ENCODE measurements at regions not wholly inside any gene's neighbourhood (a gene's known extent, or its start where the extent isn't known, plus 50 kb on each side); places are given as distances from the start of the nearest gene placed in this dataset.

GRCh38 chr1:232464325-232464724 lies 165.6 kb downstream of the SIPA1L2 start:
- H3K4me3 ChIP-seq (ENCODE audit: low read length), result no peak overlapping the region
- TF ChIP-seq CTCF (conservative IDR thresholded peaks at IDR 0.05; ENCODE audit: low read depth, low read length), result no peak
- DNase-seq (ENCODE audit: low read depth), result no peak

GRCh38 chr1:232463225-232463624 lies 166.7 kb downstream of the SIPA1L2 start:
- no peak overlapping the region for H3K4me3 ChIP-seq (ENCODE audit: low read length)
- TF ChIP-seq CTCF (conservative IDR thresholded peaks at IDR 0.05; ENCODE audit: low read depth, low read length), result no peak
- no peak for DNase-seq (ENCODE audit: low read depth)

DNA sequence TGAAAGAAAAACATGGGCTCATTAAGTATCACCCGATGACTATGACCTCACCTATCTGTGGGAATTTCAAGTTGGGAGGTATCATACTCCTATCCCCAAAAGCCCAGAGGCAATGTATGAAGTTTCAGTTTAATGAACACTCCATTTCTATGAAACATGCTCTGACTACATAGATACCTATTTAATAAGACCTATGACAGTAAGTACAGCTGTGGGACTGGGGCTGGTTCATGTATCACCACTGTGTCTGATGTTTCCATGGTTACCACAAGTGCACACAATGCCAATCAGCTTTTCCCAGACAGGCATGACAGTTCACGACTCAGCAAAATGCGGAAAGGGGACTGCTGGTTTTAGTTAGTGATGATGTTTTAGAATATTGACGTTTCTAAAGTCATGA lies 167.7 kb downstream of the SIPA1L2 start:
- no peak overlapping the region for H3K4me3 ChIP-seq (ENCODE audit: low read length)
- TF ChIP-seq CTCF (conservative IDR thresholded peaks at IDR 0.05; ENCODE audit: low read depth, low read length), result no peak
- DNase-seq (ENCODE audit: low read depth), result no peak

- TF ChIP-seq CTCF (conservative IDR thresholded peaks at IDR 0.05; ENCODE audit: low read depth, low read length), result no peak
- no peak for DNase-seq (ENCODE audit: low read depth)
- H3K4me3 ChIP-seq (ENCODE audit: low read length), result no peak overlapping the region
These were observed 170.1 kb downstream of the SIPA1L2 start for GRCh38 chr1:232459826-232460225.

DNA sequence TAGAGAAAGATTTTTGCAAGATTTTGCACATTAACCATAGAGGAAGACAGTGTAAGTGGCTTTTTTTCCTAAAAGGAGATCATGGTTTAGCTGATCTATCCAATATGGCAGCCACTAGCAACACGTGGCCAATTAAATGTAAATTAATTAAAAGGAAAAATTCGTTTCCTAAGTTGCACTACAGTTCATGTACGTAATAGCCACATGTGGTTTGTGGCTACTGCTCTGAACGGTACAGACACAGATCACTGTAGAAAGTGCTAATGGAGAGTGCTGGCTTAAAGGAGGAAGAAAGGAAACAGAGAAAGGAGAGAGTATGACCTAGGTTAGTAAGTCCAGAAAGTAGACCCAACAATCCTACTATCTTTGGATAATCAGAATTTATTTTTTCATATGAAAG lies 170.8 kb downstream of the SIPA1L2 start:
- H3K4me3 ChIP-seq (ENCODE audit: low read length), result no peak overlapping the region
- no peak for DNase-seq (ENCODE audit: low read depth)
- TF ChIP-seq CTCF (conservative IDR thresholded peaks at IDR 0.05; ENCODE audit: low read depth, low read length), result no peak

DNA sequence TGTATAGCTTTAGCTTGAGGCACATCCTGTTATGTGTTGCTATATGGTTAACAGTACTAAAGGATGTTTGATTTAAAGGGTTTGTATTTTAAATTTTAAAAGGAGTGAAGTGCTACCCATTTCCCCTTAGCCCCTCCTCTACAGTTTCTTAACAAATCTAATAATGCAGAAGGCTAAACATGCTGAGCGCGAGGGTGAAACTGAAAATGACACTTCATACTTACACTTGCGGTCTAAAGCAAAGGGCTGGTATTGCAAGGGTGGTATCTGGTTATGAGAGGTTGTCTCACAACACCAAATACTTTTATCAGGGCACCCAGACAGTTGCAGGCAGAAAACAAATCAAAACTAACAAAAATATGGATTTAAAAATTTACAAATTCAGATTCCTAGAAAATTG lies 172.3 kb downstream of the SIPA1L2 start:
- no peak for TF ChIP-seq CTCF (conservative IDR thresholded peaks at IDR 0.05; ENCODE audit: low read depth, low read length)
- no peak for DNase-seq (ENCODE audit: low read depth)
- H3K4me3 ChIP-seq (ENCODE audit: low read length), result no peak overlapping the region

- TF ChIP-seq CTCF (conservative IDR thresholded peaks at IDR 0.05; ENCODE audit: low read depth, low read length), result no peak
- no peak for DNase-seq (ENCODE audit: low read depth)
- no peak overlapping the region for H3K4me3 ChIP-seq (ENCODE audit: low read length)
These were observed 173.2 kb downstream of the SIPA1L2 start for GRCh38 chr1:232456714-232457113.

All from retinal pigment epithelial cell (primary cell).